AG04450 (cell line): ENCODE measurements at regions not wholly inside any gene's neighbourhood (a gene's known extent, or its start where the extent isn't known, plus 50 kb on each side); places are given as distances from the start of the nearest gene placed in this dataset.

Experiments used
- CTCF ChIA-PET: fragments of 300-600, 350-600 bp; formaldehyde crosslinking; extraction: SDS; loops from one replicate; lab custom pipeline; 2022; ENCODE audit warnings: antibody characterized with exemption, inconsistent platforms; lab: Charles Lee
- POLR2A ChIA-PET: fragments of 350-600 bp; formaldehyde crosslinking; extraction: SDS; loops from one replicate; lab custom pipeline; 2021; ENCODE audit warnings: antibody characterized with exemption, inconsistent platforms; lab: Yijun Ruan, JAX
- DNase-seq: peaks from one replicate; pipeline ENCODE4 v3.0.0-alpha.2; 2011; ENCODE audit warnings: low read depth, low spot score
- H3K27ac ChIP-seq: one replicate; pipeline ENCODE4 v1.5.1; 2012; ENCODE audit warnings: low read depth, low read length, control low read depth
- H3K27me3 ChIP-seq: one replicate; pipeline ENCODE4 v1.6.0; 2012; ENCODE audit warnings: low read length; ENCODE audit not compliant: control insufficient read depth, insufficient read depth
- H3K4me3 ChIP-seq: 2 replicates; pipeline ENCODE4 v1.5.1; 2011; ENCODE audit warnings: mild to moderate bottlenecking, low read depth, low read length, control low read depth
- H3K9me3 ChIP-seq: 2 replicates; pipeline ENCODE4 v1.5.1; 2012; ENCODE audit warnings: low read length; ENCODE audit not compliant: control insufficient read depth, insufficient read depth
- CTCF ChIP-seq: IDR thresholded peaks from 2 replicates; pipeline ENCODE4 v1.5.1; 2011; ENCODE audit warnings: low read depth, low read length, control low read depth, inconsistent platforms

- no peaks in the 10 kb centered on the region for H3K27me3 ChIP-seq
- no peak overlapping the region for H3K4me3 ChIP-seq
- no peaks in the 10 kb centered on the region; the same call in 1 of the 2 replicates for H3K9me3 ChIP-seq
- no peak overlapping the region for H3K27ac ChIP-seq
- CTCF ChIA-PET = interaction anchor here (1.0 kb wide), 1 partner anchor 21 kb away, joined by 3 read pairs; no protein-coding TSS in a partner anchor
- no peak for DNase-seq
- POLR2A ChIA-PET = no interaction called here
- TF ChIP-seq CTCF = no peak
Measured at GRCh38 chr5:152007653-152008335, 83.1 kb upstream of the GLRA1 start.

DNA sequence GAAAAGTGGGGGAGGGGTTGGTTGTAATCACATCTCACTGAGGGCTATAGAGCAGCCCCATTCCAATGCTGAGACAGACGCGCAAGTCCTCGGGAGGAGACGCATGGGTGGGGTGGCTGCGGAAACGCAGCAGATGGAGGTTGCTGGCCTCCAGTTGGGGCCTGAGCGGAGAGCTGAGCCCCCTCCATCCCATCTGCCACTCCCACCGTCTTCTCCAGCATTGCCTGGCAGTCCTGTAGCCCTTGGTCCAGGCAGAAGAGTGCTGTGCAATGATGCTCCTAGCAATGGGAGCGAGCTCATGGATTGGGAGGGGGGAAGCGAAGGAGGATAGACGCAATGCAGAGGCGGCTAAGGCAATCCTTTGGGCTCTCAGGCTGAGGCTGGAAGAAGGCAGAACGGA, 79.4 kb upstream of the GLRA1 start:
- ChIA-PET POLR2A (no interaction called here), CTCF (no interaction called here)
- no peak overlapping the region for H3K27ac ChIP-seq
- TF ChIP-seq CTCF = no peak
- no peaks in the 10 kb centered on the region for H3K27me3 ChIP-seq
- DNase-seq = no peak
- no peak overlapping the region for H3K4me3 ChIP-seq
- no peaks in the 10 kb centered on the region; the same call in 1 of the 2 replicates for H3K9me3 ChIP-seq
